ENCODE measurements at regions not wholly inside any gene's neighbourhood (a gene's known extent, or its start where the extent isn't known, plus 50 kb on each side); places are given as distances from the start of the nearest gene placed in this dataset.

- Histone ChIP-seq H3K9ac (ENCODE audit: insufficient read depth, low read length) (no peak overlapping the region), H4K20me1 (ENCODE audit: control insufficient read depth, extremely low read depth, insufficient read depth, low read length) (no peaks in the 10 kb centered on the region), H3K36me3 (ENCODE audit: control insufficient read depth, insufficient read depth, low read length) (no peaks in the 10 kb centered on the region), H2AFZ (ENCODE audit: low read length) (no peak overlapping the region), H3K27me3 (ENCODE audit: control insufficient read depth, insufficient read depth, low read length) (peaks cover 17% of the 10 kb centered on the region), H3K4me1 (ENCODE audit: control insufficient read depth, extremely low read depth, insufficient read depth, low read length) (no peaks in the 10 kb centered on the region), H3K27ac (ENCODE audit: insufficient read depth, low read length) (no peak overlapping the region), H3K9me3 (ENCODE audit: control insufficient read depth, insufficient read depth, low read depth, low read length) (no peaks in the 10 kb centered on the region), H3K79me2 (ENCODE audit: control insufficient read depth, insufficient read depth, low read length) (no peaks in the 10 kb centered on the region), H3K4me2 (ENCODE audit: extremely low read depth, insufficient read depth, low read length) (no peak overlapping the region), H3K4me3 (replicated peaks in 1 of 4; ENCODE audit: control extremely low read depth in 1 of 4, insufficient read depth in 1 of 4, low read depth in 3 of 4, low read length in 4 of 4) (no peak overlapping the region)
- TF ChIP-seq EZH2 (IDR thresholded peaks at IDR 0.05; ENCODE audit: low read length, missing control alignments) (no peak), CTCF (conservative IDR thresholded peaks at IDR 0.05 in 1 of 2, IDR thresholded peaks at IDR 0.05 in 1 of 2; ENCODE audit: low read depth in 1 of 2, low read length in 2 of 2) (no peak)
- no peak for DNase-seq (ENCODE audit: low read depth in 2 of 2)
Measured at GRCh38 chr10:78478919-78479318, 445.3 kb downstream of the RPS24 start.

GRCh38 chr10:78479467-78479866 lies 445.8 kb downstream of the RPS24 start:
- no peak overlapping the region for H3K4me2 ChIP-seq (ENCODE audit: extremely low read depth, insufficient read depth, low read length)
- no peak overlapping the region for H3K27ac ChIP-seq (ENCODE audit: insufficient read depth, low read length)
- H3K79me2 ChIP-seq (ENCODE audit: control insufficient read depth, insufficient read depth, low read length), result no peaks in the 10 kb centered on the region
- no peaks in the 10 kb centered on the region for H3K36me3 ChIP-seq (ENCODE audit: control insufficient read depth, insufficient read depth, low read length)
- H4K20me1 ChIP-seq (ENCODE audit: control insufficient read depth, extremely low read depth, insufficient read depth, low read length), result no peaks in the 10 kb centered on the region
- no peak overlapping the region for H3K9ac ChIP-seq (ENCODE audit: insufficient read depth, low read length)
- H3K4me3 ChIP-seq (replicated peaks in 1 of 4; ENCODE audit: control extremely low read depth in 1 of 4, insufficient read depth in 1 of 4, low read depth in 3 of 4, low read length in 4 of 4), result no peak overlapping the region
- no peaks in the 10 kb centered on the region for H3K4me1 ChIP-seq (ENCODE audit: control insufficient read depth, extremely low read depth, insufficient read depth, low read length)
- H3K9me3 ChIP-seq (ENCODE audit: control insufficient read depth, insufficient read depth, low read depth, low read length), result no peaks in the 10 kb centered on the region
- no peak for DNase-seq (ENCODE audit: low read depth in 2 of 2)
- no peak overlapping the region for H2AFZ ChIP-seq (ENCODE audit: low read length)
- TF ChIP-seq CTCF (conservative IDR thresholded peaks at IDR 0.05 in 1 of 2, IDR thresholded peaks at IDR 0.05 in 1 of 2; ENCODE audit: low read depth in 1 of 2, low read length in 2 of 2) (no peak), EZH2 (IDR thresholded peaks at IDR 0.05; ENCODE audit: low read length, missing control alignments) (no peak)
- peaks cover 18% of the 10 kb centered on the region for H3K27me3 ChIP-seq (ENCODE audit: control insufficient read depth, insufficient read depth, low read length)

- no peak overlapping the region for H3K4me3 ChIP-seq (replicated peaks in 1 of 4; ENCODE audit: control extremely low read depth in 1 of 4, insufficient read depth in 1 of 4, low read depth in 3 of 4, low read length in 4 of 4)
- H3K27me3 ChIP-seq (ENCODE audit: control insufficient read depth, insufficient read depth, low read length), result peaks cover 9% of the 10 kb centered on the region
- no peaks in the 10 kb centered on the region for H3K4me1 ChIP-seq (ENCODE audit: control insufficient read depth, extremely low read depth, insufficient read depth, low read length)
- H3K9ac ChIP-seq (ENCODE audit: insufficient read depth, low read length), result no peak overlapping the region
- no peaks in the 10 kb centered on the region for H3K79me2 ChIP-seq (ENCODE audit: control insufficient read depth, insufficient read depth, low read length)
- no peak overlapping the region for H3K4me2 ChIP-seq (ENCODE audit: extremely low read depth, insufficient read depth, low read length)
- H2AFZ ChIP-seq (ENCODE audit: low read length), result no peak overlapping the region
- no peaks in the 10 kb centered on the region for H3K9me3 ChIP-seq (ENCODE audit: control insufficient read depth, insufficient read depth, low read depth, low read length)
- H4K20me1 ChIP-seq (ENCODE audit: control insufficient read depth, extremely low read depth, insufficient read depth, low read length), result no peaks in the 10 kb centered on the region
- no peaks in the 10 kb centered on the region for H3K36me3 ChIP-seq (ENCODE audit: control insufficient read depth, insufficient read depth, low read length)
- DNase-seq (ENCODE audit: low read depth in 2 of 2), result no peak
- no peak for TF ChIP-seq CTCF (conservative IDR thresholded peaks at IDR 0.05 in 1 of 2, IDR thresholded peaks at IDR 0.05 in 1 of 2; ENCODE audit: low read depth in 1 of 2, low read length in 2 of 2)
- no peak for TF ChIP-seq EZH2 (IDR thresholded peaks at IDR 0.05; ENCODE audit: low read length, missing control alignments)
- H3K27ac ChIP-seq (ENCODE audit: insufficient read depth, low read length), result no peak overlapping the region
Measured at GRCh38 chr10:78481842-78482241, 448.2 kb downstream of the RPS24 start.
